A673 (cell line): ENCODE measurements at regions not wholly inside any gene's neighbourhood (a gene's known extent, or its start where the extent isn't known, plus 50 kb on each side); places are given as distances from the start of the nearest gene placed in this dataset.

Experiments used
- CTCF ChIP-seq: fragments of 300-800, 200-600 bp; sonication (generic); conservative IDR thresholded peaks from 2 replicates; pipeline ENCODE4 v1.5.1; 2017; ENCODE audit warnings: low read depth, mild to moderate bottlenecking, antibody characterized with exemption, low read length, moderate library complexity, mixed read lengths
- EZH2 ChIP-seq: fragments of 200-600 bp; sonication (generic); IDR thresholded peaks from 2 replicates; pipeline ENCODE4 v1.6.1; 2017; ENCODE audit warnings: borderline replicate concordance, low read depth, mild to moderate bottlenecking, mixed read lengths, antibody characterized with exemption, low read length; ENCODE audit not compliant: poor library complexity, severe bottlenecking

- TF ChIP-seq CTCF (peak; percentile 51), EZH2 (no peak)
Measured at GRCh38 chr5:61623401-61624069, 291.5 kb downstream of the ZSWIM6 start.
